Osteocyte (in vitro differentiated cells): ENCODE measurements at regions not wholly inside any gene's neighbourhood (a gene's known extent, or its start where the extent isn't known, plus 50 kb on each side); places are given as distances from the start of the nearest gene placed in this dataset.
"Not testable (repeated sequence)": the region's sequence is repeated elsewhere in the genome, so short reads cannot be mapped to it uniquely, and the experiment has no call there.

Source experiments
- DNase-seq: peaks from one replicate; pipeline ENCODE4 v3.0.0; 2021; ENCODE audit warnings: mixed read lengths; ENCODE audit not compliant: unreplicated experiment; ENCODE audit errors: extremely low spot score
- H3K27ac Mint-ChIP-seq: one replicate; pipeline ENCODE4 v1.8.0; 2021; ENCODE audit warnings: mild to moderate bottlenecking, mixed read lengths; ENCODE audit not compliant: unreplicated experiment
- H3K27me3 Mint-ChIP-seq: one replicate; pipeline ENCODE4 v1.8.0; 2021; ENCODE audit warnings: mixed read lengths; ENCODE audit not compliant: unreplicated experiment
- H3K36me3 Mint-ChIP-seq: one replicate; pipeline ENCODE4 v1.8.0; 2021; ENCODE audit warnings: mixed read lengths; ENCODE audit not compliant: unreplicated experiment
- H3K4me1 Mint-ChIP-seq: one replicate; pipeline ENCODE4 v1.8.0; 2021; ENCODE audit warnings: mixed read lengths; ENCODE audit not compliant: unreplicated experiment
- H3K4me3 Mint-ChIP-seq: one replicate; pipeline ENCODE4 v1.8.0; 2021; ENCODE audit warnings: mild to moderate bottlenecking, moderate library complexity, mixed read lengths; ENCODE audit not compliant: unreplicated experiment
- H3K9me3 Mint-ChIP-seq: one replicate; pipeline ENCODE4 v1.8.0; 2021; ENCODE audit warnings: mixed read lengths; ENCODE audit not compliant: unreplicated experiment
- TF ChIP-seq, protein P1 (sequence below): fragments of 200-600 bp; sonication (generic); IDR thresholded peaks from 2 replicates; pipeline ENCODE4 v1.5.0; 2021; ENCODE audit warnings: antibody characterized with exemption, mild to moderate bottlenecking, moderate library complexity

DNA sequence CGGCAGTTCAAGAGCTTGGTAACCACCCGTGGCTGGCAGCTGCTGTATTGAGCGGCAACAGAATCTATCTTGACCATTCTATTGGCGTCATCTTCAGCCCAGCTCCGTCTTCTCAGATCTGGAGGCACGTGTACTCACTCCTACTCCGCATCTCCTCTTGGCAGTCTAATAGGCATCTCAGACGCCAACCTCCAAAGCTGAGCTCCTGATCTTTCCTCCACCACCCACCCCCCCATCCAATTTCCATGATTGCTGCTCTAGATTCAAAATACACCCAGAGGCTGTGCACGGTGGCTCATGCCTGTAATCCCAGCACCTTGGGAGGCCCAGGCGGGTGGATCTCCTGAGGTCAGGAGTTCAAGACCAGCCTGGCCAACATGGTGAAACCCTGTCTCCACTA, 84.6 kb upstream of the CASZ1 start:
- Mint-ChIP-seq H3K4me3 (no peak overlapping the region), H3K9me3 (no peaks in the 10 kb centered on the region), H3K27ac (no peak overlapping the region), H3K36me3 (no peaks in the 10 kb centered on the region), H3K4me1 (no peaks in the 10 kb centered on the region), H3K27me3 (peaks cover 39% of the 10 kb centered on the region)
- TF ChIP-seq, protein P1, sequence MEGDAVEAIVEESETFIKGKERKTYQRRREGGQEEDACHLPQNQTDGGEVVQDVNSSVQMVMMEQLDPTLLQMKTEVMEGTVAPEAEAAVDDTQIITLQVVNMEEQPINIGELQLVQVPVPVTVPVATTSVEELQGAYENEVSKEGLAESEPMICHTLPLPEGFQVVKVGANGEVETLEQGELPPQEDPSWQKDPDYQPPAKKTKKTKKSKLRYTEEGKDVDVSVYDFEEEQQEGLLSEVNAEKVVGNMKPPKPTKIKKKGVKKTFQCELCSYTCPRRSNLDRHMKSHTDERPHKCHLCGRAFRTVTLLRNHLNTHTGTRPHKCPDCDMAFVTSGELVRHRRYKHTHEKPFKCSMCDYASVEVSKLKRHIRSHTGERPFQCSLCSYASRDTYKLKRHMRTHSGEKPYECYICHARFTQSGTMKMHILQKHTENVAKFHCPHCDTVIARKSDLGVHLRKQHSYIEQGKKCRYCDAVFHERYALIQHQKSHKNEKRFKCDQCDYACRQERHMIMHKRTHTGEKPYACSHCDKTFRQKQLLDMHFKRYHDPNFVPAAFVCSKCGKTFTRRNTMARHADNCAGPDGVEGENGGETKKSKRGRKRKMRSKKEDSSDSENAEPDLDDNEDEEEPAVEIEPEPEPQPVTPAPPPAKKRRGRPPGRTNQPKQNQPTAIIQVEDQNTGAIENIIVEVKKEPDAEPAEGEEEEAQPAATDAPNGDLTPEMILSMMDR, result no peak
- no peak for DNase-seq

DNA sequence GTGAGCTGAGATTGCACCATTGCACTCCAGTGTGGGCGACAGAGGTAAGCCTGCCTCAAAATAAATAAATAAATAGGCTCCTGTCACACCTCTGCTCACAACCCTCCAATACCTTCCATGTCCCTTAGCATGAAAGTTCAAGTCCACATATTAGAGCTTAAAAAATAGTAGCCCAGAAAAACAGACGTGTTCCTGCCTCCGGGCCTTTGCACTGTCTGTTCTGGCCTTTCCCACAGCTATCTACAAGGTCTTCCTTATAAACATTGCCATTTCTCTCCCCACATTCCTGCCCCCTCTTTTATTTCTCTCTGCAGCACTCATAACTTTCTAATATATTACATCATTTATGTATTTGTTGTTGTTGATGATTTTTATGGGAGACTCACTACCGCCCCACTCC, 85.6 kb upstream of the CASZ1 start:
- DNase-seq, result no peak

DNA sequence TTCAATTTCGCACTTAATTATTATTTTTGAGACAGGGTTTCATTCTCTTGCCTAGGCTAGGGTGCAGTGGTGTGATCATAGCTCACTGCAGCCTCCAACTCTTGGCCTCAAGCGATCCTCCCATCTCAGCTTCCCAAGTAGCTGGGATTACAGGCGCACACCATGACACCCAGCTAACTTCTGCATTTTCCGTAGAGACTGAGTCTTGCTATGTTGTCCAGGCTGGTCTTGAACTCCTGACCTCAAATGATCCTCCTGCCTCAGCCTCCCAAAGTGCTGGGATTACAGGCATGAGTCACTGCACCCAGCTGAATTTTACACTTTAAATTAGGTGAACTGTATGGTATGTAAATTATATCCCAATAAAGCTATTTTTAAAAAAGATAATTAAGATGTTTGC, 90.6 kb upstream of the CASZ1 start:
- peaks cover 46% of the 10 kb centered on the region for H3K27me3 Mint-ChIP-seq

More for the DNA sequence above, 85.6 kb upstream of the CASZ1 start:
- TF ChIP-seq, protein P1, result no peak
- no peaks in the 10 kb centered on the region for H3K36me3 Mint-ChIP-seq
- H3K27ac Mint-ChIP-seq, result no peak overlapping the region
- no peaks in the 10 kb centered on the region for H3K4me1 Mint-ChIP-seq
- H3K27me3 Mint-ChIP-seq, result peaks cover 39% of the 10 kb centered on the region
- H3K9me3 Mint-ChIP-seq, result no peaks in the 10 kb centered on the region
- H3K4me3 Mint-ChIP-seq, result no peak overlapping the region

DNA sequence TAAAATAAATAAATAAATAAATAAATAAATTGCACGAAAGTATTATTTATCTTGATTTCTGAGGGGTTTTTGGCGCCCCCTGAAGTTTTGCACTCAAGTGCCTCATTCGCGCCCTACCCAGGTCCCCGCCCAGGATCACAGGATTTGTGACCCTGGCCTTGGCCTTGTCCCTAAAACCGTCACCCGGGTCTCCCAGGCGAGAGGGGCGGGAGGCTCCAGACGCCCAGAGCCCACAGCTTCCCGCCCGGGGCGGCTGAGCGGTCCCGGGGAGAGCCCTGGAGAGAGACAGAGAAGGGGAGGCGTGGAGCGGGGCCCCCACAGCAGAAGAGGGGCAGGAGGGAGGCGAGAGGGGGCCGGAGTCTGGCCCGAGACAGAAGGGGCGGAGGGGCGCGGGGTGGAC, 91.8 kb upstream of the CASZ1 start:
- no peaks in the 10 kb centered on the region for H3K36me3 Mint-ChIP-seq
- no peaks in the 10 kb centered on the region for H3K9me3 Mint-ChIP-seq
- no peak overlapping the region for H3K27ac Mint-ChIP-seq
- H3K27me3 Mint-ChIP-seq, result peaks cover 48% of the 10 kb centered on the region
- peaks cover 9% of the 10 kb centered on the region for H3K4me1 Mint-ChIP-seq
- peak overlapping the region; percentile 18 for H3K4me3 Mint-ChIP-seq
- TF ChIP-seq, protein P1, result no peak
- no peak for DNase-seq

More for the DNA sequence above, 90.6 kb upstream of the CASZ1 start:
- not testable (repeated sequence) for H3K36me3 Mint-ChIP-seq, H3K4me3 Mint-ChIP-seq, DNase-seq, H3K9me3 Mint-ChIP-seq, H3K27ac Mint-ChIP-seq, H3K4me1 Mint-ChIP-seq

DNA sequence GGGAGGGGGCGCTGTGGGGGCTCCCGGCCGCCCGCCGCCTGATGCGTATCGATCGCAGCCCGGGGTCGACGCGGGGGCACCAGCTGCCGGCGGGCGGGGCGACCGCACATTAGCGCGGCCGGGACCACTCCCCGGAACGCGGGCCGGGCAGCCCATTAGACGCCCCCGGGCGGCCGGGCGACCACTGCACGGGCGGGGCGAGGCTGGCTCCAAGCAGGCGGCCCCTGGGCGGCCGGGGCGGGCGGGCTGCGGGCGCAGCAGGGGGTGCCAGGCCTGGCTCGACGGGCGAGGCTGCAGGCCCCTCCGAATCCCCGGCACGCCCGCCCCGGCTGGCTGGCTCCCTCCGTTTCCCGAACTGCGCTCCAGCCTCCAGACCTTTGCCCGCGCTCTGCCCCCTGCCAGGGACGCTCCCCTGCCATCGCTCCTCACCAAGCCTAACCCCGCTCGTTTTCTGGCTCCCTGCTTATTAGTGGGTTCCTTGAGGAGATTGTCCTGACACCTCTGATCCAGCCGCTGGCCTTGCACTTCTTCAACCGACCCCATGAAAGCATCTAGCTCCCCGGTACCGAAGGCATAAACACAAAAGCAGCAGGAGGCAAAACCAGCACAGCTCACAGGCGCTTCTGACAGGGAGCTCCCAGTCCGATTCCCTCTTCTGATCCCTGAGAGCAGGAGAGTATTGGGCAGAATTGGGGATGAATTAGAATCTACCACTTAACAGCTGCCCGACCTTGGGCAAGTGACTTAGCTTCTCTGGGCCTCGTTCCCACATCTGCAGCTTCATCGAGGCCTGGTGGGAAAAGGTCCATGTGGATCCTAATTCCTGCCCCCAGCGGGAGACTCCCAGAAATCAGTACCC, 92.6 kb upstream of the CASZ1 start:
- Mint-ChIP-seq H3K27ac (peak overlapping the region; percentile 14), H3K4me1 (peaks cover 9% of the 10 kb centered on the region), H3K4me3 (peak overlapping the region; percentile 75), H3K36me3 (no peaks in the 10 kb centered on the region), H3K9me3 (no peaks in the 10 kb centered on the region), H3K27me3 (peaks cover 46% of the 10 kb centered on the region)
- no peak for DNase-seq
- TF ChIP-seq, protein P1, result no peak
